GM21367 (cell line): ENCODE measurements at regions not wholly inside any gene's neighbourhood (a gene's known extent, or its start where the extent isn't known, plus 50 kb on each side); places are given as distances from the start of the nearest gene placed in this dataset.

Experiments
- ATAC-seq: cut with Tn5 transposase; IDR thresholded peaks from one replicate; pipeline ENCODE4 v1.9.1; 2021; ENCODE audit not compliant: unreplicated experiment

DNA sequence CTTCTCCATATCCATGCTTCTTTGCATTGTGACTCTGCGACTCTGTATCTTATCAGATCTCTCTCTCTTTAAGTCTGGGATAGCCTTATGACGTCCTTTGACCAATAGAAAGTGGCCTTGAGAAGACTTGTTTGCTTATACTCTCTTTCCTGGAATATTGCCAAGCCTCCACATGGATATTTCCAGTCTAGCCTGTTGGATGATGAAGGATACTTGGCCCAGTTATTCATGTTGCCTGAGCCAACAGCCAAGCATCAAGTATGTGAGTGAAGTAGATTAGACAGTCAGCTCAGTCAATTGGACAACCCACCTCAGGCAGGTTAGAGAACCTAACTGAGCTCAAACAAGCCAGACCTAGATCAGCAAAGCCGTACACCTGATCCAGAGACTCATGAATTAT lies 864.2 kb upstream of the MGAT4C start:
- ATAC-seq = no peak

DNA sequence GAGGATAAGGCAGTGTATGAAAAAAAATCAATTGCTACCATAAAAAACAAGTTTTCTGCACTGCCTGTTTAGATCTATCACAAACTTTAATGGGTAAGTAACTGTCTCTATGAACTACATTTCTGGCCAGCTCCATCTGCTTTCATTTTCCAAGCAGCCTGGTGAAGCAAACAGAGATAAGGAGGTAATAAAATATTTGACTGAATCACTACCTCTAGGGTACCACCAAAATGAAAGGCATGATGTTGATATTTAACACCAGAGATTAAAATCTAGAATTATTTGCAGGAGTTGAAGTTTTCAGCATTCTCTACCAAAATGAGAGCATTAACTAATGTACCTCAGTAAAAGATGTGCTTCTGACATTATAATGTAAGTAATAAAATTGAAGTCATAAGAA lies 863.5 kb upstream of the MGAT4C start:
- no peak for ATAC-seq

DNA sequence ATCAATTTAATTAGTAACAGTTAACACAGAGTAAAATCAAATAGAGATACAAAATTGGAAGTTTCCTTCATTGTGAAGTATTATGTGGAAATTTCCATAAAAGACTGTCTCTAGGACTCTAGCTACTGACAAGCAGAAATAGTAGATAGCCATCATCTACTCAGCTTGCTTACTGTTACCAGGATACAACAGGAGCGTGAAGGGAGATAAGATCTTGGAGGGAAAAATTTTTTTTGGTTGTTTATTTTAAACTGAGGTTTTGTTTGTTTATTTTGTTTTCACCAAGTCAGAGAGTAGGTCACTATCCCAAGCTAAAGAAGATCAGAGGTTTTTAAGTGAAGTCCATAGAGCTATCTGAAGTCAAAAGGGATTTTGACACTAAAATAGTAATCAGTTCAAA lies 861.3 kb upstream of the MGAT4C start:
- ATAC-seq = no peak

DNA sequence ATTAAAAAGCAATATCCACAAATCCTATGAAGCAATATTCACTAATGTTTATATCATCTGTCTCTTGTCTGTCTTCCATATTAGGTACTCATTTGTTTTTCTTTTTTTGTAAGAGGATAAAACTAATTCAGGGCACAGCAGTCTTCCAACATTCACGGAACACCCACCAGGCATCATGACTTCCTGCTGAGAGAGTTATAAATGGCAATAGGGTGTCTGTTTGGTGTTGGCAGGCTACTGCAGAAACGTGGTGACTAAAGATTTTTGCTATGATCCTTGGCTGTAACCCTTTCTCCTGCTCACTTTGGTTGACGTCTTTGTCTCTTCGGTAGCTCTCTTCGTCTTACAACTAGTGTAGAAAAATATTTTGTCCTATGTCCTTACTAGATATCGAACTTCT lies 860.6 kb upstream of the MGAT4C start:
- no peak for ATAC-seq

DNA sequence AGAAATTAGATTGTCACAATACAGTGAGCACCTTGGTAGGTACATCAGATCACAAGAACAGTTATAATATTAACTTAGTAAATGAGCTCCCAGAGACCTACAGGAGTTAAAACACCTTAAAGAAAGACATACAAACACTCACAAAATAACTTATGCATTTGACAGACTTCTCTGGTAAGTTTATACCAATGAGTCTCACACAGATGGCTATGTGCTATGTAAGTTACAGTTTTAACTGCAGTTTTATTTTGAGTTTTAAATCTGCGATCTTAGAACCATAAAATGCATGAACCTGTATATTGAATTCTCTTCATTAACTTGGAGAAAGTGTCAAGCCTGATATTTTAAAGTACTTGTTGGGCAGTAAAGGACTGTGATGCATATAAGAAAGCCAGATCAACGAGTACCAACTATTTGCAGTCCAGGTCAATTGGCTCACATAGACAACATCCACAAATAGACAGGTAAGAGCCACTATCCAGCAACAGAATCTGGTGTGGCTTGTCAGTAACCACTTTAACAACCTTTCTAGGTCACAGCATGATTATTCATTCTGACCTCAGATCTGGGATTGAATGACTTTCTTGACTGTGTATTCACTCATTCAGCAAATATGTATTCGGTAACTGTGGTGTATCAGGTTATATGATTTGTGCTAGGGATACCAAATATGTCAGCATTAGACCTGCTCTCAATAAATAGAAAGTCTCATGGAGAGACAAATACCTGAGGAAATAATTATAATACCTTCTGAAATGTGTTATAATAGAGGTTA lies 856.6 kb upstream of the MGAT4C start:
- no peak for ATAC-seq

DNA sequence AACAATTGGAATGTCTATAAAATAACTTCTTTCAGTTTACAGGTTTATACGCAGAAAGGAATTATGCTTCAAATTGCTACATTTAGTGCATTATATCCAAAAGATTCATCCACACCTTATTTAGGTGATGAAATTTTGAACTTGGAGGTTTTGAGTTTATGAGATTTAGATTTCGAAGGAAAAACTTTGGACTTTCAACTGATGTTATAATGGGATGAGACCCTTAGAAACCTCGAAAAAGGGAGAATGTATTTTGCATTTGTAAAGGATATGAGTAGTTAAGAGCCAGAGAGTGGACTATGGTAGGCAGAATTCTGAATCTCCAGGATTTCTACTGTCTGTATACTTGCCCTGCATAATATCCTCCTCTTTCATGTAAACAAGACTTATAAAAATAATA lies 851.6 kb upstream of the MGAT4C start:
- no peak for ATAC-seq

DNA sequence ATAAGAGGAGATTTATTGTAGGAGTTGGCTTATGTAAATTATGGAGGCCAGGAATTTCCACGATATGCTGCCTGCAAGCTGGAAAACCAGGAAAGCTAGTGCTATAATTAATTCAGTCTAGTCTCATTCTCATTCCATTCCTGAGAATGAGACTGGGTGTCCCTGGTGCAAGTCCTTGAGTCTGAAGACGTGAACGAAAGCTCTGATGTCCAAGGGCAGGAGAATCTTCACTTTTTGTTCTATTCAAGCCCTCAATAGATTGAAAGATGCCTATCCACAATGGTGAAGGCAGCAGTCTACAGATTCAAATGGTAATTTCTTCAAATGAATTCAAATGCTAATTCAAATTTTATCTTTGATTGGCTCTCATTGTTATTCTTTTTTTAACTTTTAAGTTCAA lies 851.1 kb upstream of the MGAT4C start:
- ATAC-seq = no peak

DNA sequence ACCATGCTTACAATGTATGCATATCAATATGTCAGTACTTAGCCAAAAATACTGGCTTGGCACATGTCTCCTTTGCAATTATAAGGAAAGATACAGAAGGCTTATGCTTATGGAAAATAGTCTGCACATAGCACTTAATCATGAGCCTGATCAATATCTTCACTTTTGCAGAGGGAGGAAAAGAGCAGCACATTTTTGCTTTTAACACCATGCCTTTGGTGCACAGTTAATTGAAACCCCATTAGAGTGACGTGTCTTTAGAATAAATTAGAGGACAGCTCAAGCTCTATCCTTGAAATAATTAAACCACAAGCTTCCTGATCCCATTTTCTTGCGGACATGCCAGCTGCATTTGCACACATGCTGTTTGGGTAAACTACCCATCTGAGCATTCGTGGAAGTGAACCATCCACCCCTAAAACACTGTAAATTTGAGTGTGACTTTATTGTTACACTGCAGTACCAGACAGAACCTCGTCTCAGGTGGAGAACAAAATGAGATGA lies 839.9 kb upstream of the MGAT4C start:
- no peak for ATAC-seq

DNA sequence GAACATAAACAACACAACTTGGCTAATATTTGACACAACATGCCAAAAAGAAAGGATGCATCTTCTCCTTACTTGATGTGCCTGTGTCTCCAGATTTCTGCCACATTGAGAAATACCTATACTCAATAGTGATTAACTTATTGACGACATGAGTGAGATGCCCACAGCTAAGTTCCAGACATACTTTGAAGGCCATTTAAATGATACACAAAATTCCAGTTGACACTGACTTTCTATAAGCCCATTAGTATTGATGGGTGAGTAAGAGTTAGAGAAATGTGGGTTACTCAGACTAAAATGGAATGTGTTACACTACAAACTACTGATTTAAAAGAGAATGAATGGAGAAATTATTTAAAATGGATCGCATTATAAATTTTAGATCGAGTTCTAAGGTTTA lies 838.2 kb upstream of the MGAT4C start:
- no peak for ATAC-seq

DNA sequence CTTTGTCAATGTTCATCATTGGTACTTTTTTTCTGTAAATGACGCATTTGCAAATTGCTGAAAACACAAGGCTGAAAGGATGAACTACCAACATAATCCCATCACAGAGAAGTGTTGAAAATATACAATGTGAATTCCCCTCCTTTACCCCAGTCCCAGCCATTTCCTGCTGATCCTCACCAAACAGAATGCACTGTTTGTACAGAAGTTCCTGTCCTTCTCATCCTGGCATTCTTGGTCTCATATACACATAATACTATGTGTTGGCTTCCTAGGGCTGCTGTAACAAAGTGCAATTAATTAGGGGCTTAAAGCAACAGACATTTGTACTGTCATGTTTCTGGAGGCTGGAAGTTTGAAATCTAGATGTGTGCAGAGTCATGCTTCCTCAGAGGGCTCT lies 836.2 kb upstream of the MGAT4C start:
- ATAC-seq = no peak

DNA sequence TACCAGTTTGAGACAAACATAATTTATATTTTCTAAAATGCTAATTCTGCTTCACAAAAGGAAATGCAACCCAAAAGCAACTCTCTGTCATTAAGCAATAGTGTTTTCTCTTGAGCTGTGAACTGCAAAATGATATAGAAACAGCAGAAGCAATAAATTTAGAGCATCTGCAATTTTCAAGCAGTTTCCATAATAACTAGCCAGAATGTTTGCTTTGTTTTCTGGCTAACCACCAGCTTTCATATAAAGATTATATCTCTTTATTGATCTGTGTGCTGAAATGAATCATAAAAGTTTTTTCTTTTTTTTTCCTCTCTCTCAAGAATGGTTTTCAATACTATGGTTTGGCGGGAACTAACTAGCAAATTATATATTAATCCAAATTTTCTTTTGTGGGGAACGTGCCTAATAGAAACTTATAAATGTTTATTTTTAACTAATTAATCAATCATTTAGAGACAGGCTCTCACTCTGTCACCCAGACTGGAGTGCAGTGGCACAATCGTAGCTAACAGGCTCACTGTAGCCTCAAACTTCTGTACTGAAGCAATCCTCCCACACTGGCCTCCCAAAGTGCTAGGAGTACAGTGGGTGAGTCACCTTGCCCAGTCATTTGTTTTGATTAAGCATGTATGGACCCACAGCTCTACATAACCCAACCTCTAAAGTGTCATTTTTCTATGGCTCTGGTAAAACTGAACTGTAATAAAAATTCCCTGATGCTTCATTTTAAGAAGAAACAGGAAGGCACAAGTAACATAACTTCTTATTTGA lies 830.1 kb upstream of the MGAT4C start:
- no peak for ATAC-seq

DNA sequence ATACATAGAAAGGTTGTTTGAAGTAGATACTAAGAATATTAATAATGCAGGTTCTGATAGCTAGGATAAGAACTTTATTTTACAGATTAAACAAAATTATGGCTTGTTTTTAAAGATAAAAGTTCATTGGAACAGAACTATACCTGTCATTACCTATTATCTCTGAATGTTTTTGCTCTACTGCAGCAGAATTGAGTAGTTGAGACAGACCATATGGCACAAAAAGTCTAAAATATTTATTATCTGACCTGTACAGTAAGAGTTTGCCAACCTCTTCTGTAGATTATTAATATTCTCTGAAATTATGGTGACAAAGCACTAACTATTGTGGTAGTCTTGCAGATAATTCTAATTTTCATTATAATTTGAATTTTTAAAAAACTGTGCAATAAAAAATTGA lies 829.1 kb upstream of the MGAT4C start:
- ATAC-seq = no peak

DNA sequence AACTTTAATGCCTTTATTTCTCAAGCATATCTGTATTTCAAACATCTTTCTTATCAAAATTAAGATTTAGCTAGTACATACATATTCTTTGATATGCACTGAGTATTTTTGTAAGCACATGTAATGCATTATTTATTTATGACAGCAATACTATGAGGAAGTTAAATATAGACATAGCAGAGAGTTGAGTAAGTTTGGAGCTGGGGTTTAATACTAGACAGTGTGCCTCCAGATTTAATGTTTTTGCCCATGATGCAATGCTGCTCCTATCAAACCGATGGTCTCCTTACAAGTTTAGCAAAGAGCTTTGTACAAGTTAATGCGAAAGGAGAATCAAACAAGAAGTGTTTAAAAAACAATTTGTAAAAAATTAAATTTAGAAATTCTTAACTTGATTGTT lies 826.6 kb upstream of the MGAT4C start:
- ATAC-seq = no peak

DNA sequence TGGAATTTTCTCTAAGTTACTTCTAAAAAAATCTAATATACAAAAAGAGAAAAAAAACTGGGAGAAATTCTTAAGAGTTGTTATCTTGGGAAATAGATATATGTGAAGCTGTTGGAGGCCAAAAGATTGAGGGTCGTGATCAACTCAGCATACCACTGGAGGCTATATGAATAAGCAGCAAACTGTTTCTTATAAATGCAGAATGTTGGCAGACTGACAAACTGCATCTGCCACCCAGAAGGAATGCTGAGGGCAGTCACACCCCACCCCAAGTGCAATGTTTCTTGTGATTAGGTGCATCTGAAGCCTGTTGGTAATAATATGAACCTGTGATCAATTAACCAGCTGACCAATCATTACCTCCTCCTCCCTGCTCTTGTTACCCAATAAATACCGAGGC lies 818.6 kb upstream of the MGAT4C start:
- no peak for ATAC-seq

DNA sequence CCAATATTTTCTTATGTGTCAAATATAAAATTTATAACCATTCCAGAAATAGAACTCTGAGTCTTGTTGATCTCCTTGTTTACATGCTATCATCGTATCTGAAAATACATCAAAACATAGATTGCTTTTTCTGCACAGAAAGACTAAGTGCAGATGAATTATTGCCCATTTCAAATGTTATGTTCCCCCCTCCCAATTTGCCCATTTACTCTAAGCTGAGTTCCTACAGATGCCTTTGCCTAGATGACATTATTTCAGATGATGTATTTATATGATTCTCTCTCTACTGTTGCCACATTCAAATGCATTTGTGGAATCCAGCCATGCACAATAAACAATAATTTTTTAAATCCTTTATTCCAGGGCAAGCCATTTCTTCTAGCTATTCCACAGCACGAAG lies 810.1 kb upstream of the MGAT4C start:
- ATAC-seq = no peak

DNA sequence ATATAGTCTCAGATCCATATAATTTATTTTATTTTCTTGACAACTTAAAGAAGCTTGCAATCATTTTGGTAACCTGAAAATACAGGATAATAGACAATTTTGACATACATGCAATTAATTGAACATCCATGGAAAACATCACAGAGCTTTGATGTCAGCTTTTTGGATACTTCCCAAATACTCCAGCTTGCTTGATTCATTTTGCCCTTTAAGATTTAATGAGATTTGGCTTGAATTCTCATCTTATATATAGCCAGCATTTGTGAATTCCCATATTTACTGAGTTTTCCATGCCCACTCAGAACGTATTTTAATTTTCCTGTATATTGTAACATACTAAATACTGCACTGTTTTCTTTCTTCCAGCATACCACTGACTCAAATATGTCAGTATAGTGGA lies 803.0 kb upstream of the MGAT4C start:
- ATAC-seq = no peak

DNA sequence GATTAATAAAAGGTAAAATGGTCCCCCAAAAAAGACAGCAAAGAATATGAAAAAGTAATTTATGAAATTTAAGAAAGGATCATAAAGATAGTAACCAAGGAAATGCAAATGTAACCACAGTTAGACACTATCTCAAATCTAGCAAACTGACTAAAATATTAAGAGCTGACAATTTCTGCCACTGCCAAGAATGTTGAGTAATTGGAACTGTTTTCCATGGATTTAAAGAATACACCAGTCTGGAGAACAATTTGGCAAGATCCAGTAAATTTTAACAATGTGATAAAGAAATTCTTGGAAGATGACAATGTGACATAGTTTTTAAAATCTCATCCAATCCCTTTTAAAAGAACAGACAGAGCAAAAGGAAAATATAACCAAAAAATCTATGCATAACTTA lies 798.0 kb upstream of the MGAT4C start:
- ATAC-seq = no peak

DNA sequence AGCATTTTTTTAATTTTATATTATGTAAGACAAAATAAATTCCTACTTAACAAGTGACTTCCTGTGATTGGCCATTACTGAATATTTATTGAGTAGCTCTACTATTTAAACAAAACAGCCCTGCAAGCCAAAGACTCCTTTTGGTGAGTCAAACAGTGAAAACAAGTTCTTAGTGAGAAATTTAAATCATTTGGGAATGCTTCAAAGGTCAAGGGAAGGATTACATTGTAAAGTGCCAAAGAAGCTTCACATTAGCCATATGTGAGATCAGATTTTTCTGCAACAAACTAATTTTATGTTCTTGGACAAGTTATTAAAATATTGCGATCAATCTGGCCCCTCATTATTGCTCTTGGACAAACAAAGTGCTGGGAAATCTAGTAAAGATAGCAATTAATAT lies 795.4 kb upstream of the MGAT4C start:
- no peak for ATAC-seq

DNA sequence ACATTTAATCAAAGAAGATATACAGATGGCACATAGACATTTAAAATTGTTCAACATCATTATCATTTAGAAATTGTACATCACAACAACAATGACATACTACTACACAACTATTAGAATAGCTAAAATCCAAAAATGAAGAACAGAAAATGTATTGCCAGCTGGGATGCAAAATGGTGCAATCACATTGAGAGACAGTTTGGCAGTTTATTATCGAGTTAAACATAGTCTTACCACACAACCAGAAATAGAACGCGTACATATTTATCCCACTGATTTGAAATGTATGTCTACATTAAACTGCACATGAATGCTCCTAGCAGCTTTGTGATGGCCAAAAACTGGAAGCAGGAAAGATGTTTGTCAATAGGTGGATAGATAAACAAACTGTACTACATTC lies 791.5 kb upstream of the MGAT4C start:
- ATAC-seq = no peak

DNA sequence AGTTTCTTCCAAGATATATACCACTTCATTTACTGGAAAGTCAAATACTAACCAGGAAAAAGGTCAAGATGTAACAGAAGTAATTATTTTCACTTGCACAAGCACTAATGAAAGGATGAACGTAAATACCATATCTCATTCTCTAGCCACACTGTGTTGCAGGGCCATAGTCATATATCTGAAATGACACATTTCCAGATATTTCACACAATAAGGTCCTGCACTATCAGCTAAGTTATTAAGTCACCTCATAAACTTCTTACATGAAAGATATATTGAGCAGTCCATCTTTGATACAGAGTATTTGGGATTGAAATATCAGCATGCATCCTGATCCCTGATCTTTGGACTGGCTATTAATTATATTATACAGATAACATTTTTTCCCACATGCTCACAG lies 783.3 kb upstream of the MGAT4C start:
- no peak for ATAC-seq

DNA sequence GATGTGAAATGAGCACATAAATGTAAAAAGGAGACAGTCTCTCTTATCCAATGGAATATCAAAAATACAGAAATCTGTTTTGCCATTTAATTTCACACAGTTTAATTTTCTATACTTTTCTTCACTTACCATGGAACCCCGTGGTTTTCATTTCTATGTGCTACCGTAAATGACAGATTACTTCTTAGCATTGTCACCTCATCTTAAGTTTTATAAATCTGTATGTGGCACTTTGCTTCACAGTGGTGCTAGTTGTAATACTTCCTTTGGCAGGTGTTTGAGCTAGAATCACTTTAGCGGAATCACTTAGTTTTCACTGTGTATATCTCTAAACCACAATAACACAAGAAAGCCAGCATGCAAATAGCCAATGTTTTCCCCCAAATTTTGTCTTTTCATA lies 781.9 kb upstream of the MGAT4C start:
- ATAC-seq = no peak

DNA sequence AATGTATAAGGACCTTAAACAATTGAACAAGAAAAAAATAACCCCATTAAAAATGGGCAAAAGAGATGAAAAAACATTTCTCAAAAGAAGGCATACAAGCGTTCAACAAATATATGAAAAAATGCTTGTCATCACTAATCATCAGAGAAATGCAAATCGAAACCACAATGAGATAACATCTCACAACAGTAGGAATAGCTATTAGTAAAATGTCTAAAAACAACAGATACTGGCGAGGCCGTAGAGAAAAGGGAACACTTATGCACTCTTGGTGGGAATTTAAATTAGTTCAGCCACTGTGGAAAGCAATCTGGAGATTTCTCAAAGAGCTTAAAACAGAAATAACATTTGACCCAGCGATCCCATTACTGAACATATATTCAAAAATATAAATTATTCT lies 769.8 kb upstream of the MGAT4C start:
- ATAC-seq = no peak

DNA sequence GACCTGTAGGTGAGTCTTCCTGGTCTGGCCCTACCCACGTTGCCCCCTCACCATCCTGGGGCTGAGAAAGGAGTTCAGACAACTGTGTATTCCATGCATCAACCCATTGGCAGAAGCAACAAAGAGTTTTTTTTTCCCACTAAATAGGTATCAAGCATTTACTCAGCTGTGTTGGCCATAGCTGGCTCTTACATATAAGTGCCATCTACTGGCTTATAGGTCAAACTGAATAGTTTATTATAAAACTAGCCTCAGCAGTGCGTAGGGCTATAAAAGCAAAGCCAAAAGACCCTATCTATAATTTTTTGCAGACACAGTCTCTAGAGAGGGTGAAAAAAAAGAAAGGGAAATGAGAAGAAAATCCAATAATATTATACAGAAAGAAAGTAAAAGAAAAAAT lies 765.2 kb upstream of the MGAT4C start:
- ATAC-seq = no peak
